Sciatic nerve (tissue), 2 donors: ENCODE measurements at regions not wholly inside any gene's neighbourhood (a gene's known extent, or its start where the extent isn't known, plus 50 kb on each side); places are given as distances from the start of the nearest gene placed in this dataset.
"Not testable (repeated sequence)": the region's sequence is repeated elsewhere in the genome, so short reads cannot be mapped to it uniquely, and the experiment has no call there.

ENCODE experiments used
- ATAC-seq: fragments of 200-7000 bp; cut with Tn5 transposase; one replicate; pipeline ENCODE4 v1.9.1; 2020; ENCODE audit warnings: mild to moderate bottlenecking, moderate library complexity
- DNase-seq: peaks from one replicate; pipeline ENCODE4 v3.0.0-alpha.2; 2020; ENCODE audit warnings: low spot score
- intact Hi-C: fragments of 100-400 bp; cut with DNase I; formaldehyde crosslinking; loops from one replicate; pipeline ENCODE4 v1.14.2; 2022
- donor health status: DM: no; HTN: no; CAD: no.
- donor health status: DM: no; HTN: no; CAD: no.

DNA sequence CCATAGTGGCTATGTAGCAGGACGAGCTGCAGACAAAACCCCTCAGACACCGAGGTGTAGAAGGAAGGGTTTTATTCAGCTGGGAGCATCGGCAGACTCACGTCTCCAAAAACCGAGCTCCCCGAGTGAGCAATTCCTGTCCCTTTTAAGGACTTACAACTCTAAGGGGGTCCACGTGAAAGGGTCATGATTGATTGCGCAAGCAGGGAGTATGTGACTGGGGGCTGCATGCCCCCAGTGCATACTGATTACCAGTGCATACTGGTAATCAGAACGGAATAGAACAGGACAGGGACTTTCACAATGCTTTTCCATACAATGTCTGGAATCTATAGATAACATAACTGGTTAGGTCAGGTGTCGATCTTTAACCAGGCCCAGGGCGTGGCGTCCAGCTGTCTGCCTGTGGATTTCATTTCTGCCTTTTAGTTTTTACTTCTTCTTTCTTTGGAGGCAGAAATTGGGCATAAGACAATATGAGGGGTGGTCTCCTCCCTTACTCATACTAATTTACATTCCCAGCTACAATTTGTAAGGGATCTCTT, 447.3 kb downstream of the OTOL1 start:
- DNase-seq, ATAC-seq, intact Hi-C loops: not testable (repeated sequence)

- ATAC-seq: no peak
Measured at GRCh38 chr3:161946443-161946960, 449.9 kb downstream of the OTOL1 start.

DNA sequence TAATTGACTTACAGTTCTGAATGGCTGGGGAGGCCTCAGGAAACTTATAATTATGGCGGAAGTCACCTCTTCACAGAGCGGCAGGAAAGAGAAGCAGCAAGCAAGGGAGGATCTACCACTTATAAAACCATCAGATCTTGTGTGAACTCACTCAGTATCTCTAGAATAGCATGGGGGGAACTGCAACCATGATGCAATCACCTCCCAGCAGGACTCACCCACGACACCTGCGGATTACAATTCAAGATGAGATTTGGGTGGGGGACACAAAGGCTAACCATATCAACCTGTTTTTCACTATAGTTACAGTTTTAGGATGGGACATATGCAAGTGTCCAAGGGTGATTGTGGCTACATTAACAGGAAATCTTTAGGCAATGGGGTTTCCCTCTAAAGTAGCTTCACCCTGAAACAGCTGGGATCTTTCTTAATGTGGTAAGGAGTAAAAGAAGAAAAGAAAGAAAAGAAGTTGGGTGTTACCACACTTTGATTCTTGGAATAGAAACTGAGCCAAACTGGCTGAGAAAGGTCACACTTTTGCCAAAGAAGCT, 453.8 kb downstream of the OTOL1 start:
- intact Hi-C loops: no loop called here
- ATAC-seq: no peak
- DNase-seq: no peak

More at GRCh38 chr3:161946443-161946960, 449.9 kb downstream of the OTOL1 start:
- intact Hi-C loops: no loop called here
- no peak for DNase-seq

- intact Hi-C loops: no loop called here
- DNase-seq (no peak), ATAC-seq (no peak)
Measured at GRCh38 chr3:161957467-161957866, 460.9 kb downstream of the OTOL1 start.

DNA sequence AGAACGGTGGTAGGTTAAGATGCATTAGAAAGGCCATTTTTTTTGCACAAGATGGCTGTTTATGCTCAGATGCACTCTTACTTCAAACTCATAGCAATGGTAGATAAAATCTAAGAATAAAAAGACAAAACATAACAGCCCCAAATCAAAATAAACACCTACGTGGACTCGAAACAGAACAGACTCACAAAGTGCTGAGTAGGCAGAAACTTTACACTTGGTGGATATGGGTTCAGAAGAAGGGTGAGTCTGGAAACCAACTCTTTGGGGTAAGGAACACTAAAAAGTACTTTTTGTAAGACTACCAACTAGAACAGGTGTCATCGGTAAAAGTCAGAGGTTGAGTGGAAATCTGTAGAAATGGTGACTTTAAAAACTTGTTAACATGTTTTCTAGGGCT, 468.2 kb downstream of the OTOL1 start:
- DNase-seq: no peak
- no peak for ATAC-seq
- intact Hi-C loops: no loop called here

- no peak for DNase-seq
Measured at GRCh38 chr3:161969867-161970266, 473.3 kb downstream of the OTOL1 start.

GRCh38 chr3:161975201-161975600, 478.6 kb downstream of the OTOL1 start:
- ATAC-seq (no peak), DNase-seq (no peak)
- intact Hi-C loops: no loop called here

More at GRCh38 chr3:161969867-161970266, 473.3 kb downstream of the OTOL1 start:
- intact Hi-C loops: no loop called here
- ATAC-seq: no peak

- ATAC-seq (no peak), DNase-seq (no peak)
- intact Hi-C loops: no loop called here
Measured at GRCh38 chr3:161977063-161977462, 480.5 kb downstream of the OTOL1 start.

GRCh38 chr3:161977850-161978249, 481.2 kb downstream of the OTOL1 start:
- no peak for ATAC-seq
- no peak for DNase-seq
- intact Hi-C loops: no loop called here

GRCh38 chr3:161987933-161988332, 491.3 kb downstream of the OTOL1 start:
- ATAC-seq (no peak), DNase-seq (no peak)
- intact Hi-C loops: no loop called here

- intact Hi-C loops: no loop called here
- ATAC-seq (no peak), DNase-seq (no peak)
Measured at GRCh38 chr3:161989012-161989411, 492.4 kb downstream of the OTOL1 start.

DNA sequence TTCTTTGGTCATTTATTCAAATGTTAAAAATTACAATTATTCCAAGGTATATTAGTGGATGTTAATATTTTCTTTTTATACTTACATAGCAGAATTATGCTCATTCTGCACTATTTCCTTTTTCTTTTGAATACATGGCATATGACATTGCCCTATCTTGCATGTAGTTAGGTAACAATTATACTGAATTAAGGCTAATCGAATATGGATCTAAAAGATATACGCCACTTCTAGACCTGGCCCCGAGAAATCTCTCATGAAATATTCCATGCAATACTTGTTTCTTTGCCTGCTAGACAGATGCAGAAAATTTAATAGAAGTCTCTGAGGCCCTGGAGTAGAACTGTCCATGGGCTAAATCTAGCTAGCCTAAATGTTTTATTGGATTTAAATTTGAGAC, 493.4 kb downstream of the OTOL1 start:
- no peak for ATAC-seq
- intact Hi-C loops: no loop called here
- DNase-seq: no peak

DNA sequence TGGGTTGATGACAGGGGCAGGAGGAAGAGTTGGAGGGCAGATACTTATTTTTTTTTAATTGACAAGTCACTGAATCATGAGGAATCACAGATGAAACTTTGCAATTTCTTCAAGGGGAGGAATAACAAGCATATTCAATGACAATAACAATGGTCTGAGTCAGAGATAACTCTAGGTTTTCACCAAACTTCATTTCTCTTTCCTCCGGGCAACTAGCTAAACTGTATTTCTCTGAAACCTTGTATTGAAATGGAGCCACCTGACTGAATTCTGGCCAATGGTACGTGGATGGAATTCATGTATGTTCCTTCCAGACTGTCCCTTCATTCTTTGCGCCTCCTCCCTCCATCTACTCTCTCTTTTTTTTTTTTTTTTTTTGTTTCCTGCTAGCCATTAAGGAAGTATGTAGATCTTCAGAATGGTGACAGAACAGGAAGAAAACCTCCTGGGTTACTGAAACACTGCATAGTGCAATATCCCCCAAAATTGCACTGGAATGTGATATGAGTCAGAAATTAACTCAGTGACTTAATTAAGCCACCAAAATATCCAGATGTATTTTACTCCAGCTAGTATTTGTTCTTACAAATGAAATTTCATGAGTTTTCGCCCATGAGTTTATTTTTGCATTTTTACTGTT, 495.4 kb downstream of the OTOL1 start:
- intact Hi-C loops: no loop called here
- no peak for DNase-seq
- ATAC-seq: no peak

DNA sequence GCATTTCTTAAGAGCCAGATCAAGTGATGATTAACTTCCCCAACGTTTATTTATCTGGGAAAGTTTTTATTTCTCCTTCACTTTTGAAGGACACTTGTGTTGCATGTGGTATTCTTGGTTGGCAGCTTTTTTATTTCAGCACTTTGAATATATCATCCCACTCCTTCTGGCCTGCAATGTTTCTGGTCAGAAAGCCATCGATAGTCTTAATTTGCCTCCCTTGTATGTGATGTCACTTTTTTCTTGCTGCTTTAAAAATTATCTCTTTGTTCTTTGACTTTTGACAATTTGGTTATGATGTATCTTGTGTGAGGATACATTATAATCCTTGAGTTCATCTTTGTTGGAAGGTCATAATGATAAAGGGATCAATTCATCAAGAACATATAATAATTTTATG, 503.2 kb downstream of the OTOL1 start:
- no peak for ATAC-seq
- intact Hi-C loops: no loop called here
- DNase-seq: no peak

GRCh38 chr3:162007722-162008121, 511.1 kb downstream of the OTOL1 start:
- no peak for ATAC-seq
- no peak for DNase-seq
- intact Hi-C loops: no loop called here

DNA sequence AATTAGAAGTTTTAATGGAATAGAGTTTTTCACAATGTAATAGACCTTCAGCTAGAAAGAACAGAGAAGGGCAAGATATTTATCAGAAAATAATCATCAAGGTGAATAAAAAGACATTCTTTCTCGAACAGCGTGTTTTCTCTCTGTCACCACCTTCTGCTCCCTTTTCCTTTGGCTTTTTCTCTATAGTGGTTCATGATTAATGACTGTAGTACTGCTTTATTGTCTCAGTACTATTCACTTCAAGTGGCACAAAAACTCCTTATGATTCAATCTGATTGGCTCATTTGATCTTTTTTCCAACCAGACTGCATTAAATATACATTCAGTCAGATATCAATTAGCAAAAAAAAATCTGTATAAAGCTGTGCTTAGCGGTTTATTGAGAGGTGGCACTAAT, 516.0 kb downstream of the OTOL1 start:
- intact Hi-C loops: no loop called here
- no peak for ATAC-seq
- no peak for DNase-seq

DNA sequence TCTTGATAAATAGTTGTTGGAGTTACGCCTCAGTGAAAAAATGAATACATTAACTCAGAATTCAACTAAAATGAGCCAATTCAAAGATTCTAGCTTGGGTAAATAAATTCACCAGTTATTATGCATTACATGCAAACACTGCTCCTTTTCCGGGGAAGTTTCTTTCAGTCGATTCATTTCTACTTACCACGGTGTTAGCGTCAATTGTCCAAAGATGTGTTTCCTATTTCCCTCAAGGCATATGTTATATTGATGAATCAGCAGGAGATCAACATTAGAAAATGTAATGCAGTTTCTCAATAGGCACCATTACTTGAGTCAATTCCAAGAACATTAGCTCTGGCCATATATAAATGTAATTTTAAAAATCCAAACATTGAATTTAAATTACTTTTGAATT, 517.7 kb downstream of the OTOL1 start:
- DNase-seq (no peak), ATAC-seq (no peak)
- intact Hi-C loops: no loop called here

GRCh38 chr3:162015856-162016255, 519.2 kb downstream of the OTOL1 start:
- ATAC-seq: no peak
- intact Hi-C loops: no loop called here
- DNase-seq: no peak

DNA sequence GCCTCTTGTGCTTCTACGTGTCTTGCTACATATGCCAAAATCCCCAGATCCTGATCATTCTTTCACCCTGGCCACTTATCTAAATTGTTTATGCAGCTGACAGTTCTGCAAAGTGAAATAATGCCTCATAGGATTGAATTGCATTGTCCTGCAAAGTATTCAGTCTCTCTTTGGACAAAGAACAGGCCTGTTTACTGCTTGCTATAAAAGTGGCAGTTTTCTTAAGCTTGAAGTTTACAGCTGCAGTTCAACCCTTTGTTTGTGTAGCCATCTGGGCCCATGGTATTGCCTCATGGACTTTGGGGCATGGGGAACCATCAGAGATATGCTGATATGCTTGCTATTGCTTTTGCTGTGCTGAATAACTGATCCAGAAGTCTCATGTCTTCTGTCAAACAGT, 523.2 kb downstream of the OTOL1 start:
- ATAC-seq: no peak
- DNase-seq: no peak
- intact Hi-C loops: no loop called here

DNA sequence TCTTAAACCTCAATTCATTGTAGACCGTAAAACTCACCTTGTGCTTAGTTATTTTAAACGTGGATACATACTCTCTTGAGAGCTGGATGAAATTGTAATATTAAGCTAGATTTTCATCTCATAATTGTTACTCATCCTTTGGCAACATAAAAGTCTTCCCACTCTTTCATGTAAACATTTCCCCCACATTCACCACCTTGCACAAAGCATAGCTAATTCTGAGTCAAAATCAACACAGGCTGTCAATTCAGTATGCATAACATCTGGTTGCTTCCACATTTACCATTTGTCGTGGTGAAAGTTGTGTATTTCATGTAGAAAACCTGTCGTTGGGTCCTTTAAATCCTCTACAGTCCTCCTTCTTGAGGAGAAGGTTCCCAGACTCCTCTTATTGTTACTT, 524.6 kb downstream of the OTOL1 start:
- ATAC-seq (no peak), DNase-seq (no peak)
- intact Hi-C loops: no loop called here

GRCh38 chr3:162022911-162023310, 526.3 kb downstream of the OTOL1 start:
- DNase-seq (no peak), ATAC-seq (no peak)
- intact Hi-C loops: no loop called here
